ENCODE measurements at regions not wholly inside any gene's neighbourhood (a gene's known extent, or its start where the extent isn't known, plus 50 kb on each side); places are given as distances from the start of the nearest gene placed in this dataset.

DNA sequence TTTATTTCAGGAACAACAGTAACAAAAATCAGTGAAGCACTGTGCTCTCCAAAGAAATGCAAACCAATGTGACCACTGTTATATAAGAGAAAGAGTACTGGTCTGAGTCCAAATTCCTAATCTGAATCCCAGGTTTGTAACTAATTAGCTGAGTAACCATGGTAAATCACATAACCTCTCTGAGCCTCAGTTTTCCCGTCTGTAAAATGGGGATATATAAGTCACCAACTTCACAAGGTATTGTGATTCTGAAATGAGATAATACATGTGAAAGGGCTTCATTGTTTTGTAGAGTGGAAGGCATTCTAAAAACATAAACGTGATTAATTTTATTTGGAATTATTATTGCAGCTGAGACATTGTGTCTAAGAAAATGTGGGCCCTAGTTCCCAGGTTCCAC, 91.3 kb upstream of the YPEL5 start:
- Histone ChIP-seq H3K9me3 (ENCODE audit: control insufficient read depth, insufficient read depth, low read length) (no peaks in the 10 kb centered on the region), H3K36me3 (ENCODE audit: control insufficient read depth, low read length) (no peaks in the 10 kb centered on the region), H3K79me2 (ENCODE audit: control insufficient read depth, low read length) (no peaks in the 10 kb centered on the region), H3K4me2 (ENCODE audit: low read length) (no peak overlapping the region), H3K4me3 (ENCODE audit: low read length) (no peak overlapping the region), H3F3A (ENCODE audit: control insufficient read depth, insufficient read depth) (no peaks in the 10 kb centered on the region), H3K9me2 (replicated peaks; ENCODE audit: control insufficient read depth, low read length) (no peaks in the 10 kb centered on the region), H3K27me3 (ENCODE audit: control insufficient read depth, low read length) (no peaks in the 10 kb centered on the region; the same call in 1 of the 2 replicates), H3K27ac (ENCODE audit: low read depth, low read length) (no peak overlapping the region), H4K20me1 (ENCODE audit: control insufficient read depth, insufficient read depth, low read depth, low read length) (no peaks in the 10 kb centered on the region), H3K4me1 (ENCODE audit: control insufficient read depth, low read length) (no peaks in the 10 kb centered on the region)
- TF ChIP-seq, protein P1, sequence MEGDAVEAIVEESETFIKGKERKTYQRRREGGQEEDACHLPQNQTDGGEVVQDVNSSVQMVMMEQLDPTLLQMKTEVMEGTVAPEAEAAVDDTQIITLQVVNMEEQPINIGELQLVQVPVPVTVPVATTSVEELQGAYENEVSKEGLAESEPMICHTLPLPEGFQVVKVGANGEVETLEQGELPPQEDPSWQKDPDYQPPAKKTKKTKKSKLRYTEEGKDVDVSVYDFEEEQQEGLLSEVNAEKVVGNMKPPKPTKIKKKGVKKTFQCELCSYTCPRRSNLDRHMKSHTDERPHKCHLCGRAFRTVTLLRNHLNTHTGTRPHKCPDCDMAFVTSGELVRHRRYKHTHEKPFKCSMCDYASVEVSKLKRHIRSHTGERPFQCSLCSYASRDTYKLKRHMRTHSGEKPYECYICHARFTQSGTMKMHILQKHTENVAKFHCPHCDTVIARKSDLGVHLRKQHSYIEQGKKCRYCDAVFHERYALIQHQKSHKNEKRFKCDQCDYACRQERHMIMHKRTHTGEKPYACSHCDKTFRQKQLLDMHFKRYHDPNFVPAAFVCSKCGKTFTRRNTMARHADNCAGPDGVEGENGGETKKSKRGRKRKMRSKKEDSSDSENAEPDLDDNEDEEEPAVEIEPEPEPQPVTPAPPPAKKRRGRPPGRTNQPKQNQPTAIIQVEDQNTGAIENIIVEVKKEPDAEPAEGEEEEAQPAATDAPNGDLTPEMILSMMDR (IDR thresholded peaks at IDR 0.05; ENCODE audit: low read depth, low read length, poor library complexity, severe bottlenecking), result no peak
- no peak for TF ChIP-seq EZH2phosphoT487 (IDR thresholded peaks at IDR 0.05; ENCODE audit: borderline replicate concordance, low read length)

DNA sequence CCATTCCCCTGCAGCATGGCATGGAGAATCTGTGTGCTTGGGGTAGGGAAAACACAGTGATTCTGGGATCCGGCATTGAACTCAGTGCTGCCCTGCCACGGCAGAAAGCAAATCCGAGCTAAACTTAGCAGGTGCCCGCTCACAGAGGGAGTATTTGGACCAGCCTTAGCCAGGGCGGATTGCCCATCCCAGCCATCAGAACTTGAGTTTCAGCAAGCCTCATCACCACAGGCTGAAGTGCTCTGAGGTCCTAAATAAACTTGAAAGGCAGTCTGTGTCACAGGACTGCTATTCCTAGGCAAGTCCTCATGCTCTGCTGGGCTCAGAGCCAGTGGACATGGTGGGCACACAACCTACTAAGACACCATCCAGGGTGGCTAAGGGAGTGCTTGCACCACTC, 86.2 kb upstream of the YPEL5 start:
- Histone ChIP-seq H3K9me2 (replicated peaks; ENCODE audit: control insufficient read depth, low read length) (no peaks in the 10 kb centered on the region), H3K4me2 (ENCODE audit: low read length) (no peak overlapping the region), H3F3A (ENCODE audit: control insufficient read depth, insufficient read depth) (no peaks in the 10 kb centered on the region), H3K27ac (ENCODE audit: low read depth, low read length) (no peak overlapping the region), H3K9me3 (ENCODE audit: control insufficient read depth, insufficient read depth, low read length) (no peaks in the 10 kb centered on the region), H3K36me3 (ENCODE audit: control insufficient read depth, low read length) (no peaks in the 10 kb centered on the region), H3K79me2 (ENCODE audit: control insufficient read depth, low read length) (no peaks in the 10 kb centered on the region), H3K4me1 (ENCODE audit: control insufficient read depth, low read length) (no peaks in the 10 kb centered on the region), H4K20me1 (ENCODE audit: control insufficient read depth, insufficient read depth, low read depth, low read length) (no peaks in the 10 kb centered on the region), H3K27me3 (ENCODE audit: control insufficient read depth, low read length) (no peaks in the 10 kb centered on the region; the same call in 1 of the 2 replicates), H3K4me3 (ENCODE audit: low read length) (no peak overlapping the region)
- no peak for TF ChIP-seq EZH2phosphoT487 (IDR thresholded peaks at IDR 0.05; ENCODE audit: borderline replicate concordance, low read length)
- TF ChIP-seq, protein P1 (IDR thresholded peaks at IDR 0.05; ENCODE audit: low read depth, low read length, poor library complexity, severe bottlenecking), result no peak

DNA sequence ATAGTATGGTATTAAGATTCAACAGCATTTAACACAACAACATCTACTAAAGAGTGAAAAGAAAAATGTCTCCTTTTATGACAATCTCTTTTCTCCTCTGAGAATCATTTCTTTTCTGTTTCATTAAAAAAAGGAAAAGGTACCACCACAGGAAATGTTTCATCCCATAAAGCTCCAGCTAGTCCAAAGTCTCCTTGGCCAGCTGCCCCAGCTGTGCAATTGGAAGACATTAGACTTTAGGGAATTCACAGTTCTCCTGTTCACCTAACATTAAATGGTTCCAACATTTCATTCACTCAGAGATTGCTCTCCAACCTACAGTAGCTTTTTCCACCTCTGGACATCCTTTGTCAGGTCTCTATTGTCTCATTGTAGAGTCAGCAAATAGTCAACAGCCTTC, 78.7 kb upstream of the YPEL5 start:
- Histone ChIP-seq H3F3A (ENCODE audit: control insufficient read depth, insufficient read depth) (no peaks in the 10 kb centered on the region), H3K9me3 (ENCODE audit: control insufficient read depth, insufficient read depth, low read length) (no peaks in the 10 kb centered on the region), H4K20me1 (ENCODE audit: control insufficient read depth, insufficient read depth, low read depth, low read length) (no peaks in the 10 kb centered on the region), H3K4me1 (ENCODE audit: control insufficient read depth, low read length) (no peaks in the 10 kb centered on the region), H3K9me2 (replicated peaks; ENCODE audit: control insufficient read depth, low read length) (no peaks in the 10 kb centered on the region), H3K4me2 (ENCODE audit: low read length) (no peak overlapping the region), H3K79me2 (ENCODE audit: control insufficient read depth, low read length) (no peaks in the 10 kb centered on the region), H3K27ac (ENCODE audit: low read depth, low read length) (no peak overlapping the region), H3K36me3 (ENCODE audit: control insufficient read depth, low read length) (no peaks in the 10 kb centered on the region), H3K27me3 (ENCODE audit: control insufficient read depth, low read length) (no peaks in the 10 kb centered on the region; the same call in 1 of the 2 replicates), H3K4me3 (ENCODE audit: low read length) (no peak overlapping the region)
- TF ChIP-seq, protein P1 (IDR thresholded peaks at IDR 0.05; ENCODE audit: low read depth, low read length, poor library complexity, severe bottlenecking), result no peak
- TF ChIP-seq EZH2phosphoT487 (IDR thresholded peaks at IDR 0.05; ENCODE audit: borderline replicate concordance, low read length), result no peak

Data from DOHH2 (cell line).